Skeletal muscle cell (primary cell): ENCODE measurements at regions not wholly inside any gene's neighbourhood (a gene's known extent, or its start where the extent isn't known, plus 50 kb on each side); places are given as distances from the start of the nearest gene placed in this dataset.

ENCODE experiments used
- DNase-seq: peaks from one replicate; pipeline ENCODE4 v3.0.0-alpha.2; 2010; ENCODE audit warnings: low read depth
- H3K4me3 ChIP-seq: 2 replicates; pipeline ENCODE4 v1.5.1; 2011; ENCODE audit warnings: low read depth, mild to moderate bottlenecking, control low read depth, low read length, moderate library complexity

- no peak overlapping the region for H3K4me3 ChIP-seq
Measured at GRCh38 chr20:40803381-40803780, 114.3 kb upstream of the MAFB start.

GRCh38 chr20:40805592-40805991, 116.6 kb upstream of the MAFB start:
- no peak for DNase-seq
- H3K4me3 ChIP-seq, result no peak overlapping the region

More at GRCh38 chr20:40803381-40803780, 114.3 kb upstream of the MAFB start:
- DNase-seq, result no peak

GRCh38 chr20:40806929-40807820, 118.1 kb upstream of the MAFB start:
- DNase-seq, result no peak
- H3K4me3 ChIP-seq, result no peak overlapping the region

GRCh38 chr20:40807821-40808170, 118.8 kb upstream of the MAFB start:
- no peak overlapping the region for H3K4me3 ChIP-seq
- DNase-seq, result no peak

GRCh38 chr20:40808936-40809335, 119.9 kb upstream of the MAFB start:
- no peak for DNase-seq
- no peak overlapping the region for H3K4me3 ChIP-seq

GRCh38 chr20:40809361-40809760, 120.3 kb upstream of the MAFB start:
- DNase-seq, result no peak
- no peak overlapping the region for H3K4me3 ChIP-seq

- no peak overlapping the region for H3K4me3 ChIP-seq
- no peak for DNase-seq
Measured at GRCh38 chr20:40810332-40811000, 121.4 kb upstream of the MAFB start.

- DNase-seq, result no peak
- no peak overlapping the region for H3K4me3 ChIP-seq
Measured at GRCh38 chr20:40811004-40811403, 122.0 kb upstream of the MAFB start.

GRCh38 chr20:40811660-40812414, 122.8 kb upstream of the MAFB start:
- DNase-seq, result no peak
- no peak overlapping the region for H3K4me3 ChIP-seq

GRCh38 chr20:40812415-40812925, 123.4 kb upstream of the MAFB start:
- H3K4me3 ChIP-seq, result no peak overlapping the region
- DNase-seq, result no peak

GRCh38 chr20:40813029-40813431, 124.0 kb upstream of the MAFB start:
- H3K4me3 ChIP-seq, result no peak overlapping the region
- DNase-seq, result no peak

GRCh38 chr20:40813708-40814630, 124.9 kb upstream of the MAFB start:
- H3K4me3 ChIP-seq, result no peak overlapping the region
- DNase-seq, result no peak

GRCh38 chr20:40814631-40814960, 125.6 kb upstream of the MAFB start:
- DNase-seq, result no peak
- no peak overlapping the region for H3K4me3 ChIP-seq

- H3K4me3 ChIP-seq, result no peak overlapping the region
- no peak for DNase-seq
Measured at GRCh38 chr20:40815156-40816038, 126.4 kb upstream of the MAFB start.

GRCh38 chr20:40816039-40816352, 127.0 kb upstream of the MAFB start:
- no peak for DNase-seq
- H3K4me3 ChIP-seq, result no peak overlapping the region

- H3K4me3 ChIP-seq, result no peak overlapping the region
- no peak for DNase-seq
Measured at GRCh38 chr20:40821429-40821828, 132.4 kb upstream of the MAFB start.

GRCh38 chr20:40826699-40827098, 137.7 kb upstream of the MAFB start:
- DNase-seq, result no peak
- no peak overlapping the region for H3K4me3 ChIP-seq

- no peak for DNase-seq
- H3K4me3 ChIP-seq, result no peak overlapping the region
Measured at GRCh38 chr20:40835321-40835720, 146.3 kb upstream of the MAFB start.
